ENCODE measurements at regions not wholly inside any gene's neighbourhood (a gene's known extent, or its start where the extent isn't known, plus 50 kb on each side); places are given as distances from the start of the nearest gene placed in this dataset.

DNA sequence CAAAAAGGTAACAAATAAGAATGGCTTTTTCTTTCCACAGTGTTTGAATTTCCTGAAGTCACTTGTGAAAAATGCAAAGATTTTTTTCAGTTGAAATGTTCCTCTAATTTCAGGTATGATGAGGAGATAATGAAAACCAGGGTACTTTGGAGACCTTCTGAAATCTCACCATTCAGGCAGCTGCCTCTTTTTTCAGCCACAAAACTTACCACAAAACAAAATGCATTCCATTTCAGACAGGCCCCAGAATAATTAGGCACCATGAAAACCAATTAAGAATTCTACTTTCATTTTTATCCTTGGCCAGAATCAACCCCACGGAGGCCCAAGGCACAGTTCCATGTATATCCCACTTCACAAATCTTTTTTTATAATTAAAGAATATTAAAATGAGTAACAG, 880.3 kb upstream of the ACVR2A start:
- TF ChIP-seq, protein P1, sequence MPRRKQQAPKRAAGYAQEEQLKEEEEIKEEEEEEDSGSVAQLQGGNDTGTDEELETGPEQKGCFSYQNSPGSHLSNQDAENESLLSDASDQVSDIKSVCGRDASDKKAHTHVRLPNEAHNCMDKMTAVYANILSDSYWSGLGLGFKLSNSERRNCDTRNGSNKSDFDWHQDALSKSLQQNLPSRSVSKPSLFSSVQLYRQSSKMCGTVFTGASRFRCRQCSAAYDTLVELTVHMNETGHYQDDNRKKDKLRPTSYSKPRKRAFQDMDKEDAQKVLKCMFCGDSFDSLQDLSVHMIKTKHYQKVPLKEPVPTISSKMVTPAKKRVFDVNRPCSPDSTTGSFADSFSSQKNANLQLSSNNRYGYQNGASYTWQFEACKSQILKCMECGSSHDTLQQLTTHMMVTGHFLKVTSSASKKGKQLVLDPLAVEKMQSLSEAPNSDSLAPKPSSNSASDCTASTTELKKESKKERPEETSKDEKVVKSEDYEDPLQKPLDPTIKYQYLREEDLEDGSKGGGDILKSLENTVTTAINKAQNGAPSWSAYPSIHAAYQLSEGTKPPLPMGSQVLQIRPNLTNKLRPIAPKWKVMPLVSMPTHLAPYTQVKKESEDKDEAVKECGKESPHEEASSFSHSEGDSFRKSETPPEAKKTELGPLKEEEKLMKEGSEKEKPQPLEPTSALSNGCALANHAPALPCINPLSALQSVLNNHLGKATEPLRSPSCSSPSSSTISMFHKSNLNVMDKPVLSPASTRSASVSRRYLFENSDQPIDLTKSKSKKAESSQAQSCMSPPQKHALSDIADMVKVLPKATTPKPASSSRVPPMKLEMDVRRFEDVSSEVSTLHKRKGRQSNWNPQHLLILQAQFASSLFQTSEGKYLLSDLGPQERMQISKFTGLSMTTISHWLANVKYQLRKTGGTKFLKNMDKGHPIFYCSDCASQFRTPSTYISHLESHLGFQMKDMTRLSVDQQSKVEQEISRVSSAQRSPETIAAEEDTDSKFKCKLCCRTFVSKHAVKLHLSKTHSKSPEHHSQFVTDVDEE (CRISPR knock-in tag; IDR thresholded peaks at IDR 0.05): no peak
- TF ChIP-seq PATZ1 (CRISPR knock-in tag; IDR thresholded peaks at IDR 0.05; ENCODE audit: borderline replicate concordance): no peak
- TF ChIP-seq ISL1 (CRISPR knock-in tag; IDR thresholded peaks at IDR 0.05): no peak
- TF ChIP-seq SNAI2 (CRISPR knock-in tag; IDR thresholded peaks at IDR 0.05): no peak
- TF ChIP-seq ZFP3 (CRISPR knock-in tag; IDR thresholded peaks at IDR 0.05): no peak
- TF ChIP-seq ZFP30 (CRISPR knock-in tag; IDR thresholded peaks at IDR 0.05): no peak
- TF ChIP-seq ARNTL (CRISPR knock-in tag; IDR thresholded peaks at IDR 0.05; ENCODE audit: borderline replicate concordance, low read depth): no peak
- TF ChIP-seq PPARA (CRISPR knock-in tag; IDR thresholded peaks at IDR 0.05; ENCODE audit: borderline replicate concordance): no peak
